Ascending aorta (tissue), 2 donors: ENCODE measurements at regions not wholly inside any gene's neighbourhood (a gene's known extent, or its start where the extent isn't known, plus 50 kb on each side); places are given as distances from the start of the nearest gene placed in this dataset.

Experiments
- DNase-seq, 2 donors: peaks; one replicate each; pipeline ENCODE4 v3.0.0-alpha.2; 2019; ENCODE audit warnings: low spot score in 2 of 2
- H3K27ac ChIP-seq, 2 donors: fragments of 200-600 bp; sonication (generic); one replicate each; pipeline ENCODE4 v1.5.1; 2016 to 2017; ENCODE audit warnings: mild to moderate bottlenecking in 1 of 2
- H3K27me3 ChIP-seq: fragments of 200-600 bp; sonication (generic); one replicate; pipeline ENCODE4 v1.5.1; 2017
- H3K36me3 ChIP-seq, 2 donors: fragments of 200-600 bp; sonication (generic); one replicate each; pipeline ENCODE4 v1.5.1; 2016
- H3K4me1 ChIP-seq, 2 donors: fragments of 200-600 bp; sonication (generic); one replicate each; pipeline ENCODE4 v1.5.1; 2016 to 2017; ENCODE audit warnings: mild to moderate bottlenecking in 1 of 2
- H3K4me3 ChIP-seq, 2 donors: fragments of 200-600 bp; sonication (generic); one replicate each; pipeline ENCODE4 v1.5.1; 2016 to 2017; ENCODE audit warnings: mild to moderate bottlenecking in 1 of 2
- H3K9me3 ChIP-seq, 2 donors: fragments of 200-600 bp; sonication (generic); one replicate each; pipeline ENCODE4 v1.5.1; 2016
- intact Hi-C: fragments of 100-400 bp; cut with DNase I; formaldehyde crosslinking; loops from one replicate; pipeline ENCODE4 v1.15.1; 2023
- TF ChIP-seq, protein P1 (sequence below), 3 experiments: fragments of 200-600 bp in 2 of 3; fragments of 450-650 bp in 1 of 3; sonication (generic) in 2 of 3; IDR thresholded peaks; one replicate each; pipeline ENCODE4 v1.5.1; 2016 to 2019; ENCODE audit warnings: antibody characterized with exemption in 3 of 3, mild to moderate bottlenecking in 1 of 3, moderate library complexity in 1 of 3

DNA sequence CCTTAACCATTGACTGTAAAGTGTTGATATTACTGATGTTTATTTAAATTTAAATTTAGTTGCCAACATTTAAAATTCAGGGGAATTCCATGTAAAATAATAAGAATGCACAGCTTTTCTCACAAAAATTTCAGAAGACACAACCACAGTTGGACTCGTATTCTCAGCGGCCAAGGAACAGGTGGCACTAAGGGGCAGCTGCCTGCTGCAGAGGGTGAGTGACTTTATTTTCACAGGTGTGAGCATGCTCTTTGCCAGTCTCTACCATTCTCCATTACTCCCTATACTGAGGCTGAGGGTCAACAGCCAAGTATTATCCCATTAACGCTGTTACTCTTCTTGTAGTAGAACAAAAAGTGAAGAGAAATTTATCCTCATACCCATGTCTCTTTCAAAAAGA, 92.1 kb upstream of the GADL1 start:
- TF ChIP-seq, protein P1, sequence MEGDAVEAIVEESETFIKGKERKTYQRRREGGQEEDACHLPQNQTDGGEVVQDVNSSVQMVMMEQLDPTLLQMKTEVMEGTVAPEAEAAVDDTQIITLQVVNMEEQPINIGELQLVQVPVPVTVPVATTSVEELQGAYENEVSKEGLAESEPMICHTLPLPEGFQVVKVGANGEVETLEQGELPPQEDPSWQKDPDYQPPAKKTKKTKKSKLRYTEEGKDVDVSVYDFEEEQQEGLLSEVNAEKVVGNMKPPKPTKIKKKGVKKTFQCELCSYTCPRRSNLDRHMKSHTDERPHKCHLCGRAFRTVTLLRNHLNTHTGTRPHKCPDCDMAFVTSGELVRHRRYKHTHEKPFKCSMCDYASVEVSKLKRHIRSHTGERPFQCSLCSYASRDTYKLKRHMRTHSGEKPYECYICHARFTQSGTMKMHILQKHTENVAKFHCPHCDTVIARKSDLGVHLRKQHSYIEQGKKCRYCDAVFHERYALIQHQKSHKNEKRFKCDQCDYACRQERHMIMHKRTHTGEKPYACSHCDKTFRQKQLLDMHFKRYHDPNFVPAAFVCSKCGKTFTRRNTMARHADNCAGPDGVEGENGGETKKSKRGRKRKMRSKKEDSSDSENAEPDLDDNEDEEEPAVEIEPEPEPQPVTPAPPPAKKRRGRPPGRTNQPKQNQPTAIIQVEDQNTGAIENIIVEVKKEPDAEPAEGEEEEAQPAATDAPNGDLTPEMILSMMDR (IDR thresholded peaks at IDR 0.05): no peak
- H3K27ac ChIP-seq: no peak overlapping the region
- intact Hi-C loops: no loop called here
- H3K9me3 ChIP-seq: no peaks in the 10 kb centered on the region
- H3K4me3 ChIP-seq: no peak overlapping the region
- H3K27me3 ChIP-seq: no peaks in the 10 kb centered on the region
- H3K36me3 ChIP-seq: no peaks in the 10 kb centered on the region
- DNase-seq: no peak
- no peaks in the 10 kb centered on the region for H3K4me1 ChIP-seq

DNA sequence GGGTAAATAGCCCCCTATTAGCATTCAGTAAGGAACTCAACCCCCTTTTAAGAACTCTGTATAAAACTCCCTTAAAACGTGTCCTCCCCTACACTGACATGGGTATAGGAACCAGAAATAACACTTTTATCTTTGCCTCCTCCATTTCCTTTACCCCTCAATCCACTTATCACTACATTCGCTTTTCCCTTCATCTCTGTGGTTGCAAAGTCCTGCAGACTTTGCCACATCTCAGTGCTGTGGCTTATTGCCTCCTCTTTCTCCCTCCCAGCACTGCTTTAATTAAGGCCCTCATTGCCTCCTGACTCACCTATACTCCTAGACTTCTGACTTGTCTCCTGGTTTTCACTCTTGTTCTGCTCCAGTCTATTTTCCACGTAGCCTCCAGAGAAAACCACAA, 94.3 kb upstream of the GADL1 start:
- DNase-seq: no peak
- H3K27me3 ChIP-seq: no peaks in the 10 kb centered on the region
- H3K4me3 ChIP-seq: no peak overlapping the region
- no peaks in the 10 kb centered on the region for H3K9me3 ChIP-seq
- intact Hi-C loops: no loop called here
- H3K36me3 ChIP-seq: no peaks in the 10 kb centered on the region
- no peak overlapping the region for H3K27ac ChIP-seq
- no peaks in the 10 kb centered on the region for H3K4me1 ChIP-seq
- TF ChIP-seq, protein P1 (IDR thresholded peaks at IDR 0.05): no peak

DNA sequence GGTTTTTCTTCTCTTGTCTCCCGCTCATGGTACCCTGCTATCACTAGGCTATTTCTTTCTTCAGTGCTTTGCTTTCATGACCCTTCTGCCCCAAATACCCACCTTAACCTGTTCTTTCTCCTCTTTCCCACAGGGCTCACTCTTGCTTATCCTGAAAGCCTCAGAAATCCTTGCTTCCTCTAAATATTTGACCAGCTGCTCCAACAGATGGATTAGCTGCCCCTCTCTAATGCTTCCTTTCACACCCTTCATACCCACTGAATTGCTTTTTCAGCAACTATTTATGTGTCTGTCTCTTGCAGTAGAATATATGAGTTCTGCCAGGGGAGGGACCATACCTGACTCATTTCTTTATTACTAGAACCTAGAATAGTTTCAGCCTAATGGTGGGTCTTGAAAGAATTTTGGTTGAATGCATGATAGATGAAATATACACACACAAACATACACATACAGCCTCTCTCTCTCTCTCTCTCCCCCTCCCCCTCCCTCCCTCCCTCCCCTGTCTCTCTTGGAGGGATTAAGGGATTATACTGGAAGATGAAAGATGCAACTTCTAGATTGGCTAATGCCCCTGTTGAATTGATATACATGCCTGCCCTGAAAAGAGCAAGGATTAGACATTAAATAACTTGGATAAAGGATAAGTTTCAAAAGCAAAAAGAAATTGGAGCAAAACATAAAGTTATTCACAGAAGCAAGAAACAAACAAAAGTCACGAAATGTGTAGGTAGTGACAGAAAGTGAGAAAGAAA, 95.0 kb upstream of the GADL1 start:
- TF ChIP-seq, protein P1 (IDR thresholded peaks at IDR 0.05): no peak
- no peak overlapping the region for H3K27ac ChIP-seq
- H3K36me3 ChIP-seq: no peaks in the 10 kb centered on the region
- intact Hi-C loops: no loop called here
- no peak for DNase-seq
- no peaks in the 10 kb centered on the region for H3K4me1 ChIP-seq
- no peak overlapping the region for H3K4me3 ChIP-seq
- H3K27me3 ChIP-seq: no peaks in the 10 kb centered on the region
- no peaks in the 10 kb centered on the region for H3K9me3 ChIP-seq

DNA sequence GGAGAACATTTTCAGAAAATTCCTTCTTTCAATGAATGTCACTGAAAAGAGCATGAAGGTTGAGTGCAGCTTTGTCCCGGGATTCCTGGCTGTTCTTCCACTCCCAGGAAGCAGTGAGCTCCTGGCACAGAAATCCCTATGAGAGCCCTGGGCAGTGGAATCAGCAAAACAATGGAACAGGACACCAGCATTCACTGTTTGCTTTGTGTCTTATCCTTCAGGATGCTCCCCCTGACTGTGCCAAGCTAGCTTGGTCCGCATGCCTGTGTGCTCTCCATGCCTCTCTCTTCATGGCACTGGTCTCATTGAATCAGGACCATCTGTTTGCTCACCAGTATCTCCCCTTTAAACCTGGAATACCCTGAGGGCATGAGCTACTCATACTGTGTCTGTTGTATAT, 102.0 kb upstream of the GADL1 start:
- Histone ChIP-seq H3K4me3 (no peak overlapping the region), H3K9me3 (no peaks in the 10 kb centered on the region), H3K27ac (no peak overlapping the region), H3K27me3 (no peaks in the 10 kb centered on the region), H3K36me3 (no peaks in the 10 kb centered on the region), H3K4me1 (no peaks in the 10 kb centered on the region)
- intact Hi-C loops: no loop called here
- TF ChIP-seq, protein P1 (IDR thresholded peaks at IDR 0.05): no peak
- DNase-seq: no peak

DNA sequence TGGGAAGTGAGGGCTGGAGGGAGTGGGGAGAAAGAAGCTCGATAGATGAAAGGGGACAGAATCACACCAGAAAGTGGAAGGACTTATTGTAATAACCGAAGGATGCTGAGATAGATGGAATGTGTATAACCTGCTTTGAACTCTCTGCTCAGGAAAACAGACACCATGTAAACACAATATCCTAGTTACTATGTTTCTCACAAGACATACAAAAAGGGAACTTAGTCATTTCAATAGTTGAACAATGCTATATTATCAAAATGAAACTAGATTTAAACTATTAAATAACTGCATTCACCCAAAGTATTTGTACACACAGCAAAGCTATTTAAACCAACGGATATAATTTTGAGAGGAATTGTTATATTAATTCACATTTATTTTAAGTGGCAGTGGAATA, 108.3 kb upstream of the GADL1 start:
- intact Hi-C loops: no loop called here
- Histone ChIP-seq H3K27me3 (no peaks in the 10 kb centered on the region), H3K36me3 (no peaks in the 10 kb centered on the region), H3K4me3 (no peak overlapping the region), H3K27ac (no peak overlapping the region), H3K9me3 (no peaks in the 10 kb centered on the region), H3K4me1 (no peaks in the 10 kb centered on the region)
- no peak for DNase-seq
- TF ChIP-seq, protein P1 (IDR thresholded peaks at IDR 0.05): no peak
